Suprapubic skin (tissue), 3 donors: ENCODE measurements at regions not wholly inside any gene's neighbourhood (a gene's known extent, or its start where the extent isn't known, plus 50 kb on each side); places are given as distances from the start of the nearest gene placed in this dataset.

Experiments
- CTCF ChIP-seq, 2 donors: fragments of 200-600 bp in 1 of 2; fragments of 450-650 bp in 1 of 2; sonication (generic) in 1 of 2; IDR thresholded peaks; one replicate each; pipeline ENCODE4 v1.5.1; 2016 to 2019; ENCODE audit warnings: antibody characterized with exemption in 2 of 2, mild to moderate bottlenecking in 1 of 2, moderate library complexity in 1 of 2
- EP300 ChIP-seq: sonication (generic); formaldehyde crosslinking; IDR thresholded peaks from one replicate; pipeline ENCODE4 v1.6.1; 2017; ENCODE audit warnings: antibody characterized with exemption
- POLR2A ChIP-seq, 2 donors: fragments of 450-650 bp; IDR thresholded peaks; one replicate each; pipeline ENCODE4 v1.6.1; 2017; ENCODE audit warnings: antibody characterized with exemption in 2 of 2, mild to moderate bottlenecking in 2 of 2, moderate library complexity in 2 of 2

GRCh38 chr18:77632758-77633157 is 383.1 kb downstream of the GALR1 start:
- TF ChIP-seq CTCF (IDR thresholded peaks at IDR 0.05) (no peak), EP300 (no peak), POLR2A (IDR thresholded peaks at IDR 0.05) (no peak)
